SK-N-SH (cell line): ENCODE measurements at regions not wholly inside any gene's neighbourhood (a gene's known extent, or its start where the extent isn't known, plus 50 kb on each side); places are given as distances from the start of the nearest gene placed in this dataset.

Source experiments
- CTCF ChIA-PET: fragments of 300-600, 350-600 bp; formaldehyde crosslinking; extraction: SDS; loops from one replicate; lab custom pipeline; 2021; lab: Yijun Ruan, JAX
- POLR2A ChIA-PET: fragments of 350-600 bp; sonication (Branson Sonifier 250); formaldehyde crosslinking; extraction: SDS; loops from one replicate; lab custom pipeline; 2020; ENCODE audit warnings: antibody characterized with exemption, inconsistent platforms; lab: Yijun Ruan, JAX
- DNase-seq: peaks from one replicate; pipeline ENCODE4 v3.0.0; 2012
- H2AFZ ChIP-seq: fragments of 200-600 bp; sonication (generic); 2 replicates; pipeline ENCODE4 v1.8.1; 2016; ENCODE audit warnings: antibody characterized with exemption, mild to moderate bottlenecking, low read depth
- H3F3A ChIP-seq: fragments of 200-600 bp; sonication (generic); replicated peaks from 2 replicates; pipeline ENCODE3; 2016; ENCODE audit warnings: antibody characterized with exemption, mild to moderate bottlenecking; ENCODE audit not compliant: insufficient read depth
- H3K27ac ChIP-seq, 2 experiments: fragments of 200-500 bp in 1 of 2; fragments of 200-600 bp in 1 of 2; sonication (Bioruptor generic) in 1 of 2; sonication (generic), shearing (Covaris generic) in 1 of 2; 2 replicates each; pipeline versions ENCODE4 v1.5.1 to v1.6.1; 2014 to 2016; ENCODE audit warnings: low read depth in 2 of 2, inconsistent platforms in 1 of 2, low read length in 1 of 2, mild to moderate bottlenecking in 1 of 2, mixed read lengths in 1 of 2
- H3K27me3 ChIP-seq: fragments of 200-600 bp; sonication (generic), shearing (Covaris generic); 2 replicates; pipeline ENCODE4 v1.6.1; 2016; ENCODE audit warnings: mixed run types; ENCODE audit not compliant: insufficient read depth
- H3K36me3 ChIP-seq, 2 experiments: fragments of 200-500 bp in 1 of 2; fragments of 200-600 bp in 1 of 2; sonication (Bioruptor generic) in 1 of 2; sonication (generic) in 1 of 2; replicated peaks in 1 of 2; 2 replicates each; pipeline versions ENCODE3 to v1.5.1; 2014 to 2016; ENCODE audit warnings: low read length in 1 of 2, mild to moderate bottlenecking in 1 of 2; ENCODE audit not compliant: insufficient read depth in 2 of 2, control insufficient read depth in 1 of 2
- H3K4me1 ChIP-seq, 2 experiments: fragments of 200-500 bp in 1 of 2; fragments of 200-600 bp in 1 of 2; sonication (Bioruptor generic) in 1 of 2; sonication (generic), shearing (Covaris generic) in 1 of 2; 2 replicates each; pipeline versions ENCODE4 v1.5.1 to v1.6.1; 2014 to 2016; ENCODE audit warnings: low read depth in 1 of 2, low read length in 1 of 2, mixed run types in 1 of 2; ENCODE audit not compliant: insufficient read depth in 2 of 2, control insufficient read depth in 1 of 2
- H3K4me2 ChIP-seq: fragments of 200-600 bp; sonication (generic), shearing (Covaris generic); 2 replicates; pipeline ENCODE4 v1.6.1; 2017; ENCODE audit warnings: mixed run types
- H3K4me3 ChIP-seq, 2 experiments: fragments of 200-500 bp in 1 of 2; fragments of 200-600 bp in 1 of 2; sonication (Bioruptor generic) in 1 of 2; sonication (generic), shearing (Covaris generic) in 1 of 2; 2 replicates each; pipeline versions ENCODE4 v1.5.1 to v1.8.1; 2014 to 2016; ENCODE audit warnings: low read depth in 2 of 2, inconsistent platforms in 1 of 2, low read length in 1 of 2, mild to moderate bottlenecking in 1 of 2, mixed read lengths in 1 of 2, moderate library complexity in 1 of 2
- H3K79me2 ChIP-seq: fragments of 200-600 bp; sonication (generic); 2 replicates; pipeline ENCODE4 v1.8.1; 2017; ENCODE audit warnings: mild to moderate bottlenecking; ENCODE audit not compliant: insufficient read depth
- H3K9ac ChIP-seq: fragments of 200-600 bp; sonication (generic); 2 replicates; pipeline ENCODE4 v1.6.1; 2017; ENCODE audit warnings: mixed run types
- H3K9me2 ChIP-seq: fragments of 200-600 bp; sonication (generic); 2 replicates; pipeline ENCODE4 v1.6.1; 2017; ENCODE audit warnings: mixed run types
- H3K9me3 ChIP-seq: fragments of 200-600 bp; sonication (generic); 2 replicates; pipeline ENCODE4 v1.6.1; 2017; ENCODE audit warnings: mixed run types, mild to moderate bottlenecking, moderate library complexity
- H4K20me1 ChIP-seq: fragments of 200-600 bp; sonication (generic); 2 replicates; pipeline ENCODE4 v1.6.1; 2017; ENCODE audit warnings: mild to moderate bottlenecking, mixed run types; ENCODE audit not compliant: insufficient read depth
- CTCF ChIP-seq: fragments of 200-600 bp; sonication (generic); IDR thresholded peaks from 2 replicates; pipeline ENCODE4 v1.6.1; 2017; ENCODE audit warnings: antibody characterized with exemption, mild to moderate bottlenecking, moderate library complexity
- FOXM1 ChIP-seq: IDR thresholded peaks from 2 replicates; pipeline ENCODE4 v1.4.0; 2012; ENCODE audit warnings: low read depth, mild to moderate bottlenecking
- IRF3 ChIP-seq: fragments of 150-350 bp; IDR thresholded peaks from 2 replicates; pipeline ENCODE4 v1.6.1; 2016; ENCODE audit warnings: mild to moderate bottlenecking, low read depth, low read length
- MXI1 ChIP-seq: IDR thresholded peaks from 2 replicates; pipeline ENCODE4 v1.6.1; 2012; ENCODE audit warnings: mild to moderate bottlenecking, low read depth, low read length, improper control_type of control experiment
- NRF1 ChIP-seq: IDR thresholded peaks from 2 replicates; pipeline ENCODE4 v1.6.1; 2012; ENCODE audit warnings: low read depth, mild to moderate bottlenecking, low read length
- POLR2AphosphoS5 ChIP-seq: IDR thresholded peaks from 2 replicates; pipeline ENCODE4 v1.6.1; 2012; ENCODE audit warnings: low read depth, low read length
- RAD21 ChIP-seq: IDR thresholded peaks from 2 replicates; pipeline ENCODE4 v1.6.1; 2012; ENCODE audit warnings: mild to moderate bottlenecking, low read length
- REST ChIP-seq: IDR thresholded peaks from 2 replicates; pipeline ENCODE4 v1.6.1; 2012; ENCODE audit warnings: mild to moderate bottlenecking, low read depth, low read length, moderate library complexity
- WGBS: methylation state at CpG from one replicate; pipeline ENCODE4 v1.1.6; 2017; ENCODE audit warnings: low lambda C conversion rate; 5-methylcytosine and 5-hydroxymethylcytosine counted together
- TF ChIP-seq, protein P1 (sequence below): IDR thresholded peaks from 2 replicates; pipeline ENCODE4 v1.4.0; 2012; ENCODE audit warnings: low read depth, borderline replicate concordance

DNA sequence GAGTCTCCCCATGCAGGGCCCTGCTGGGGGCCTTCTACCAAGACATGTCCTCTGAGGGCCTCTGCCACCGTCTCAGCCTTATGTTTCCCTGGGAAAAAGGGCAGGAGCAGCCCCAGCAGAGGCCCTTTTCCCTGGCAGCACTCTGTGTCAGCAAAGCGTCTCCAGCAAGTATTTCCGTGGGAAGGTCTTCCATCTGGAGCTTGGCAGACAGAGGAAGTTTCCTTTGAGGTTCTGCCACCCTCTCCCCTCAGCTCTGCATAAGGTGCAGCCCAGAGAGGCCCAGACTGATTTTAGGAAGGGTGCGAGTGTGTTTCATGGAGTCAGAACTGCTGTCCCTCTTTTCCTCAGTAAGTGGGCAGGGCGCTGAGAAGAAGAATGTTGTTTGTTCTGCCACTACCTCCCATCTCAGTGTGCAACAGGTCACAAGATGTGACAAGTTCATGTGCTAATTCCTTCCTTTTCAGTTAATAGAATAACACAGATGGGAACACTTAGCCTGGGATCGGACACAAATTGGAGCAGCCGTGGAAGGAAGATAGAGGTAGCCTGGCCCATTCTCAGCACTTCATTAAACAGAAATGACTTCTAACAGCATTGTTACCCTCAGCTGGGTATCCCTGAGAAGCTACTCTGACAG is 784.4 kb downstream of the MAFB start:
- Histone ChIP-seq H3K4me1 (no peaks in the 10 kb centered on the region), H2AFZ (no peak overlapping the region), H3K79me2 (no peaks in the 10 kb centered on the region), H3K27ac (no peak overlapping the region), H3K4me3 (no peak overlapping the region), H3K4me2 (no peak overlapping the region), H3K9me3 (no peaks in the 10 kb centered on the region), H3K9ac (no peak overlapping the region), H3K36me3 (no peaks in the 10 kb centered on the region), H3K27me3 (no peaks in the 10 kb centered on the region), H3F3A (no peaks in the 10 kb centered on the region), H3K9me2 (no peaks in the 10 kb centered on the region), H4K20me1 (no peaks in the 10 kb centered on the region)
- CTCF ChIA-PET, result interaction anchor here (1.0 kb wide), 1 partner anchor 31 kb away, joined by 3 read pairs; no protein-coding TSS in a partner anchor
- DNase-seq, result no peak
- POLR2A ChIA-PET, result no interaction called here
- TF ChIP-seq MXI1 (no peak), NRF1 (no peak), REST (no peak), CTCF (no peak), IRF3 (no peak), RAD21 (no peak), POLR2AphosphoS5 (no peak), FOXM1 (no peak)
- TF ChIP-seq, protein P1, sequence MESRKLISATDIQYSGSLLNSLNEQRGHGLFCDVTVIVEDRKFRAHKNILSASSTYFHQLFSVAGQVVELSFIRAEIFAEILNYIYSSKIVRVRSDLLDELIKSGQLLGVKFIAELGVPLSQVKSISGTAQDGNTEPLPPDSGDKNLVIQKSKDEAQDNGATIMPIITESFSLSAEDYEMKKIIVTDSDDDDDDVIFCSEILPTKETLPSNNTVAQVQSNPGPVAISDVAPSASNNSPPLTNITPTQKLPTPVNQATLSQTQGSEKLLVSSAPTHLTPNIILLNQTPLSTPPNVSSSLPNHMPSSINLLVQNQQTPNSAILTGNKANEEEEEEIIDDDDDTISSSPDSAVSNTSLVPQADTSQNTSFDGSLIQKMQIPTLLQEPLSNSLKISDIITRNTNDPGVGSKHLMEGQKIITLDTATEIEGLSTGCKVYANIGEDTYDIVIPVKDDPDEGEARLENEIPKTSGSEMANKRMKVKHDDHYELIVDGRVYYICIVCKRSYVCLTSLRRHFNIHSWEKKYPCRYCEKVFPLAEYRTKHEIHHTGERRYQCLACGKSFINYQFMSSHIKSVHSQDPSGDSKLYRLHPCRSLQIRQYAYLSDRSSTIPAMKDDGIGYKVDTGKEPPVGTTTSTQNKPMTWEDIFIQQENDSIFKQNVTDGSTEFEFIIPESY, result no peak
- 50% methylated on average over 7 of the region's 7 CpGs for WGBS
